Activated CD8-positive, alpha-beta memory T cell treated with anti-CD3 and anti-CD28 coated beads, Interleukin-2, amount 10 ng/mL, durations not matched to agents 7 days and 5 days (primary cell): ENCODE measurements at regions not wholly inside any gene's neighbourhood (a gene's known extent, or its start where the extent isn't known, plus 50 kb on each side); places are given as distances from the start of the nearest gene placed in this dataset.

Source experiments
- ATAC-seq: fragments of 150-1000 bp; cut with Tn5 transposase; one replicate; pipeline ENCODE4 v1.10.0; 2021; ENCODE audit warnings: moderate library complexity
- CTCF ChIA-PET: fragments of 350-600 bp; sonication (Branson Sonifier 250); formaldehyde crosslinking; loops from one replicate; lab custom pipeline; 2021; ENCODE audit warnings: antibody characterized with exemption; lab: Charles Lee
- DNase-seq: peaks from one replicate; pipeline ENCODE4 v3.0.0-alpha.2; 2020
- H3K27ac Mint-ChIP-seq: one replicate; pipeline ENCODE4 v1.8.0; 2021; ENCODE audit warnings: mild to moderate bottlenecking, mixed read lengths
- H3K27me3 Mint-ChIP-seq: one replicate; pipeline ENCODE4 v1.8.0; 2021; ENCODE audit warnings: mixed read lengths
- H3K36me3 Mint-ChIP-seq: one replicate; pipeline ENCODE4 v1.8.0; 2021; ENCODE audit warnings: mild to moderate bottlenecking, mixed read lengths
- H3K4me1 Mint-ChIP-seq: one replicate; pipeline ENCODE4 v1.8.0; 2021; ENCODE audit warnings: mixed read lengths
- H3K4me3 Mint-ChIP-seq: one replicate; pipeline ENCODE4 v1.8.0; 2021; ENCODE audit warnings: mild to moderate bottlenecking, moderate library complexity, mixed read lengths
- H3K9me3 Mint-ChIP-seq: one replicate; pipeline ENCODE4 v1.8.0; 2022; ENCODE audit warnings: low read depth, mixed read lengths

DNA sequence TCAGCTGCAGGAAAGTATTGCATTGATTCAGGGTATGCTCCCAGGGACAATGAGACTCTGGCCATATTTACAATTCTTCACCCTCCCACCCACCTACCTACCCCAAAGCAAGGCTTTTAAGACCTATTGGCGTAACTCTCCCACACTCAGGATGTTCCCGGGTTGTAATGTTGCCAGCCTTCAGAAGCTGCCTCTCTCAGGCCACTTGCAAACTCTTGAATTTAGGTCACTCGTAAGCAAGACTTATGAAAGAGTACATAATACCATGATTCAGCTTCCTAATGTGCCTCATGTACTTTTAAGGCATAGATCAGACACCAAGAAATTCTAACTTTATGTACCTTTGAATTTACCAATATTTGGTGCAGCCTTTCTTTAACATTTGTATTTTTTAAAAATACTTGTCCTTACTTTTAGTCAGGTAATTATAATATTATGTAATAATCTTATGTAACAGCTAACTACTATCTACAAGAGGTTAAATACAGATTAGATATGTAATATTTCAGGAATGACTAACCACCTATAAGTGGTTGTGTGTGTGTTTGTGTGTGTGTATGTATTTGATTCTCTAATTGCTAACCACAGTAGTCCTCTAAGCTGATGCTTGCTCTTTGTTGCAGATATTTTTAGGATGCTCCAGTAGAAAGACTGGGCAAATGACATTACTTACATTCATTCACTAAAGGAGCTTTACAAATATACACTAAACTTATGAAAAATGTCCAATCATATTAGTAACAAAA, 630.5 kb upstream of the MEF2C start:
- DNase-seq (no peak), ATAC-seq (no peak)
- no peak overlapping the region for H3K4me3 Mint-ChIP-seq
- no peaks in the 10 kb centered on the region for H3K36me3 Mint-ChIP-seq
- no peaks in the 10 kb centered on the region for H3K27me3 Mint-ChIP-seq
- H3K9me3 Mint-ChIP-seq, result no peaks in the 10 kb centered on the region
- CTCF ChIA-PET, result no interaction called here
- no peaks in the 10 kb centered on the region for H3K4me1 Mint-ChIP-seq
- no peak overlapping the region for H3K27ac Mint-ChIP-seq

DNA sequence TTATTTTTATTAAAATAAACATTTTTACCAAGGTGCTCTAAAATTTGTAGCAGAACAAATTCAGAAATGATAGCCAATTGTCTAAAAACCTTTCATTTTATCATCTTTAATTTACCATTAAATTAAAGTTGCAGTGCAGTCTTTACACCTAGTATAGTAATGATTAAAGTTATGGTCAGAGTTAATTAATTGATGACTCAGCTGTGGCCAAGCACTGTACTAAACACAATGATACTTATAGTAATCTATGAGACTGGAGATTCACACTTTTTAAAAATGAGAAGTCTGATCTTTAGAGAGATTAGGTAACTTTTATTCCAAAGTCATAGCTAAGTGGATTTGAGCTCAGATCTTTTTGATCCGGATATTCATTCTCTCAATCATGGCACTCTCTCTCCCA, 621.1 kb upstream of the MEF2C start:
- no peaks in the 10 kb centered on the region for H3K27me3 Mint-ChIP-seq
- H3K36me3 Mint-ChIP-seq, result no peaks in the 10 kb centered on the region
- no peak overlapping the region for H3K27ac Mint-ChIP-seq
- CTCF ChIA-PET, result no interaction called here
- no peaks in the 10 kb centered on the region for H3K4me1 Mint-ChIP-seq
- peaks cover 3% of the 10 kb centered on the region for H3K9me3 Mint-ChIP-seq
- ATAC-seq, result no peak
- no peak overlapping the region for H3K4me3 Mint-ChIP-seq
- DNase-seq, result no peak

DNA sequence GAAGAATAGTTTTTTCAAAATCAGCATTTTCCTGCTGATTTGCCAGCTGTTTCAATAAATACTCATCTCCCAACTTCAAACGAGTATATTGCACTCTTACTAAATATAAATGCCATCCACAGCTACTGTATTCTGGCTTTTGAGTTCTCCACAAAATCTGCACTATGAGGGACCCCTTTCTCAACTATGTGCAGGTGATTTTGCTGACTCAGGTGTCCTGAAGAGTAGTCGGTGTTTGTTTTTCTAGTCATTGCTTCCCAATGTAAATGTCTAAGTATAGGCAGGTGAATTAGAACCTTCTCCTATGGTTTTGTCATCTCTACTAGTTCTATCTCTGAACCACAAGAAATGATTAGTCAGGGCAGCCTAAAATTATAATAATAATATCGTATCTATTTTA, 616.8 kb upstream of the MEF2C start:
- Mint-ChIP-seq H3K4me3 (no peak overlapping the region), H3K27me3 (no peaks in the 10 kb centered on the region), H3K27ac (no peak overlapping the region), H3K36me3 (no peaks in the 10 kb centered on the region), H3K9me3 (peaks cover 5% of the 10 kb centered on the region), H3K4me1 (no peaks in the 10 kb centered on the region)
- CTCF ChIA-PET, result no interaction called here
- no peak for ATAC-seq
- DNase-seq, result no peak

DNA sequence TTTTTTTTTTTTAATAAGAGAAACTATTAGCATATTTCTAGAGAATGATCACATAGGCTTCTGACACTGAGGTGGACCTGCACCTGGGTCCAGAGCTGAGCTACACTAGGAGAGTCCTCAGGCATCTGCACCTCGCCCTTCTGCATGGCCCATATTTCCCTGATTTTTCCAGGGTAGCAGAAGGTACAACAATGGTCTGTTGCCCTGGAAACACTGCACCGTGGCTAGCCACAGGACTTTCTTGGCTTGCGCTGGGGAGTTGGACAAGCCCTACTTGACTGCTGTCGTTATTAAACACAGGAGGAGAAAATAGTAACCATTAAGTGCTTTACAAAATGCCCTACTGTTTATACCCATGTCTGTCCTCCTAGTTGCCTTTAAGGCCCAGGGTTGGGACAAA, 615.7 kb upstream of the MEF2C start:
- CTCF ChIA-PET, result no interaction called here
- no peak for ATAC-seq
- H3K9me3 Mint-ChIP-seq, result peaks cover 5% of the 10 kb centered on the region

DNA sequence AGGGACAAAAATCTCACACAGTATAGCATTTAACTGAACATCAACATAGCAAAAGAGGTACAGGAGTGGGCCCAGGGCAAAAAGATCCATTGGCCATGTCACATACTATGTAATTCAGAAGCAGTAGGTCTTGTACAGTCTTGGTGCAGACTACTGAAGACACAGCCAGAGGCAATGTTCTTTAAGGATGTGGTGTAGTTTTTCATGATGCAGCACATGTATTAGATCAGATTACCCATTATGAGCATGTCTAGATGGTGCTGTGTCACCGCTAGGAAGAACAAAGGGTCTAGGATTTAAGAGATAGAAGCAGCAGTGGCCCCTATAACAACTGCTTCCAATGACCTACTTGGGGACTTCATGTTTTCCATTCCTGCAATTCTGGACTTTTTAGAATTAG, 610.4 kb upstream of the MEF2C start:
- Mint-ChIP-seq H3K27ac (no peak overlapping the region), H3K4me1 (no peaks in the 10 kb centered on the region), H3K9me3 (peaks cover 5% of the 10 kb centered on the region), H3K4me3 (no peak overlapping the region), H3K27me3 (no peaks in the 10 kb centered on the region), H3K36me3 (no peaks in the 10 kb centered on the region)
- ATAC-seq (no peak), DNase-seq (no peak)
- CTCF ChIA-PET, result no interaction called here

More for the DNA sequence above, 615.7 kb upstream of the MEF2C start:
- H3K4me3 Mint-ChIP-seq, result no peak overlapping the region
- no peaks in the 10 kb centered on the region for H3K36me3 Mint-ChIP-seq
- no peak overlapping the region for H3K27ac Mint-ChIP-seq
- no peaks in the 10 kb centered on the region for H3K27me3 Mint-ChIP-seq
- no peaks in the 10 kb centered on the region for H3K4me1 Mint-ChIP-seq
- DNase-seq, result no peak

DNA sequence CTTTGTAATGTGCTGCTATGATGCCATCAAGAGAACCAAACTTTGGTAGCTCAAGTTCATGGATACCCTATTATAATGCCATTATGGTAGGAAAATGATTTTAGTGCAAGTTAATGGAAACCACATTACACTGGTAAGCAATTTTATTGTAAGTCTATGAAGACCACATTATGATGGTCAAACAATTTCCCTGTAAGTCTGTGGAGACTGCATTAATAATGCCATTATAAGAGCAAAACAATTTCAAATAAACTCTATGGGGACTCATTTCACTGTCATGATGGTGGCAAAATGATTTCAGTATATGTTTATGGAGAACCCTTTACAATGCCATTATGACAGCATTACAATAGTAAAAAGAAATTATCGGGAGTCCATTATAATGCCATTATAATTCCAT, 602.0 kb upstream of the MEF2C start:
- Mint-ChIP-seq H3K9me3 (no peaks in the 10 kb centered on the region), H3K4me1 (no peaks in the 10 kb centered on the region), H3K4me3 (no peak overlapping the region), H3K36me3 (no peaks in the 10 kb centered on the region), H3K27ac (no peak overlapping the region), H3K27me3 (no peaks in the 10 kb centered on the region)
- DNase-seq (no peak), ATAC-seq (no peak)
- CTCF ChIA-PET, result no interaction called here

DNA sequence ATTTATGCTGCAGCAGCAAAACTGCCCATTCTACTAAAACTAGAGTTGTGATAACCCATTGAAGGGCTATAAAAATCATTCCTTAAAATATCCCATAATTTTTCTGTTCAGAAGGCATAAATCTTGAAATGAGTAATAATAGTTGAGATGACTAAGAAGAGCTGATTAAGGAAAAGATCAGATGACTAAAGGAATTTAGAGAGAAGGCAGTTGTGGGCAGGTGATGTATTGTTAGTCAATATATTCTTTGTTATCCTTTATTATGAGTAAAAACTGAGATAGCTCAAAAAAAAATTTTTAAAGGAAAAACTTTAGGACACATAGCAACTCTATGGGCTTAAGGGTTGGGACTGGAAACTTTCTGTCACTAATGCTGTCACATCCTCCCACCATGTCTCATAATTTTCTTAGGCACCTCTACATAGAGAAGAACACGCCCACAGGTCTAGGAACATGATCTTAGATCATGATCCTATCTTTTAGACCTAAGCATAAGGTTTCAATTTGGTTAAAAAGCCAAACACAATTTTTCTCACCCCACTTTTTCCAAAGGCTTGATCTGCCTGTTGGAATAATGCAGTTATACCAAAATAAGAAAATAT, 597.5 kb upstream of the MEF2C start:
- H3K4me1 Mint-ChIP-seq, result no peaks in the 10 kb centered on the region
- CTCF ChIA-PET, result no interaction called here

DNA sequence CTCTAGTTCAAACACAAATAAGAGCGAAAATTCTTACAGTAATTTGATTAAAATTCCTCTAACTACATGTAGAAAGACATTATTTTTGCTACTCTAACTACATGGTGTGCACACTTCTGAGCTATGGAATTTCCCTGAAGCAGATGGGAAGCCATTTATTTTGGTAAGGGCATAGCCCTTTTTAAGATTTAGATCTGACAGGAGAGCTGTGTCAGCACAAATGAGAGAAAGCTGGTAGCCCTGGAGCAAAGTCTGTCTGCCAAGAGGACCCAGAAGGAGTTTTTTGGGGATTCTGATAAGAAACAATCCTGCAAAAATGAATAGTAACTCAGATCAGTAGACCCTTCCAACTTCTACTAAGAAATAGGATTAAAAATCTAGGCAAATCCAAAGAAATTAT, 595.9 kb upstream of the MEF2C start:
- H3K36me3 Mint-ChIP-seq, result no peaks in the 10 kb centered on the region
- H3K27ac Mint-ChIP-seq, result no peak overlapping the region
- DNase-seq, result no peak
- H3K4me1 Mint-ChIP-seq, result no peaks in the 10 kb centered on the region
- CTCF ChIA-PET, result no interaction called here
- no peak overlapping the region for H3K4me3 Mint-ChIP-seq
- H3K9me3 Mint-ChIP-seq, result peaks cover 6% of the 10 kb centered on the region
- no peak for ATAC-seq
- H3K27me3 Mint-ChIP-seq, result no peaks in the 10 kb centered on the region

More for the DNA sequence above, 597.5 kb upstream of the MEF2C start:
- Mint-ChIP-seq H3K4me3 (no peak overlapping the region), H3K36me3 (no peaks in the 10 kb centered on the region), H3K27me3 (no peaks in the 10 kb centered on the region), H3K27ac (no peak overlapping the region), H3K9me3 (peaks cover 3% of the 10 kb centered on the region)
- no peak for DNase-seq
- no peak for ATAC-seq

DNA sequence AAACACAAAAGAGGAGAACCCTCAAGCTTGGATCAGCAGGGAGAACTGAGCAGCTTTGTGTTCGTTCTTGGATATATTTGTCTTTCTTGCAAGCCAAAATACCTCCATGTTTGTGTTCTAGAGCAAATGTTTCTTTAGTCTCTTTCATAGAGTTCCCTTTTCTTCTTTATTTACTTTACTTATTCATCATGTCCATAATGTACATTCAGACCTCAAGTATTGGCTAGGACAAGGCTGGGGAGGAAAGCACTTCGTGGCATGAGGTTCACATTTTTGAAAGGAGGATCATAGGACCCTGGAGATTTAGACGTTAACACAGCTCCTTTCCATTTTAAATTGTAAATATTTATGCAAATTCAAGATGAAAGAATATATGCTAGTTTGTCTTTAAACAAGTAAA, 590.2 kb upstream of the MEF2C start:
- ATAC-seq, result no peak
- Mint-ChIP-seq H3K27ac (no peak overlapping the region), H3K27me3 (no peaks in the 10 kb centered on the region), H3K9me3 (peaks cover 6% of the 10 kb centered on the region), H3K36me3 (no peaks in the 10 kb centered on the region), H3K4me1 (no peaks in the 10 kb centered on the region), H3K4me3 (no peak overlapping the region)
- CTCF ChIA-PET, result no interaction called here
- no peak for DNase-seq

DNA sequence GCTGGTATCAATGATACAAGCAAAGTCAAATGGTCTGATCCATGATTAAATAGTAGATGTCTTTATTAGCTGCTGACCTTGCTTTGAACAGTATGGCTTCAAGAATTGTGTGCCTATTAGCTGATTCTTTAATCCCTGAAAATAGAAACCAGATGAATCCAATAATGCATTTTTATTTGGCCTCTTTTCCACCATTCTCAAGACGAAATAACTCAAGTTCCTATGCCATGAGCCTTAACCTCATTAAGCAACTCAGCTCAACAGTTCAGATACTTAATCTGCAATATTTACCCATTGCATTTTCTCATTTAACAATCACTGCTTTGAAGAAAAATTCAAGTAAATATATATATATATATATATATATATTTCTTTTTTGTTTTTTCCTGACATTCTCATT, 588.6 kb upstream of the MEF2C start:
- Mint-ChIP-seq H3K27me3 (no peaks in the 10 kb centered on the region), H3K9me3 (peaks cover 3% of the 10 kb centered on the region), H3K4me1 (no peaks in the 10 kb centered on the region), H3K27ac (no peak overlapping the region), H3K4me3 (no peak overlapping the region), H3K36me3 (no peaks in the 10 kb centered on the region)
- DNase-seq (no peak), ATAC-seq (no peak)
- CTCF ChIA-PET, result no interaction called here

DNA sequence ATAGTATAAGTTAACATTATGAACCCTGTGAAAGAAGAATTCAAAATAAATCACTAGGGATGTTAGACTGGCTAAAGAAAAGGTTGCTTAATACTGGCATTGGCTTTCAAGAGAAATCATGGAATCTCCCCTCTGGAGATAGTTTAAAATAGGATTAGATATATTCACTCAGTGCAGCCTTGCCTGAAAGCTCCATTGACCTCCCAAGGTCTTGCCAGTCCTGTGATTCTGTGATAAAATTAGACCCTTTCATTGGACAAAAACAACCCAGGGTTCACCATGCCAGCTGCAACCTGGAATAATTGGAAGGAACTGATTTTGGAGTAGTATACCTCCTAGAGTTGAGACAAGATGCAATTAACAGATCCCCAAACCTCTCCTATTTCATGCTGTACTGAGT, 588.1 kb upstream of the MEF2C start:
- Mint-ChIP-seq H3K36me3 (no peaks in the 10 kb centered on the region), H3K27me3 (no peaks in the 10 kb centered on the region), H3K27ac (no peak overlapping the region), H3K4me3 (no peak overlapping the region), H3K4me1 (no peaks in the 10 kb centered on the region), H3K9me3 (peaks cover 3% of the 10 kb centered on the region)
- CTCF ChIA-PET, result no interaction called here
- DNase-seq (no peak), ATAC-seq (no peak)

DNA sequence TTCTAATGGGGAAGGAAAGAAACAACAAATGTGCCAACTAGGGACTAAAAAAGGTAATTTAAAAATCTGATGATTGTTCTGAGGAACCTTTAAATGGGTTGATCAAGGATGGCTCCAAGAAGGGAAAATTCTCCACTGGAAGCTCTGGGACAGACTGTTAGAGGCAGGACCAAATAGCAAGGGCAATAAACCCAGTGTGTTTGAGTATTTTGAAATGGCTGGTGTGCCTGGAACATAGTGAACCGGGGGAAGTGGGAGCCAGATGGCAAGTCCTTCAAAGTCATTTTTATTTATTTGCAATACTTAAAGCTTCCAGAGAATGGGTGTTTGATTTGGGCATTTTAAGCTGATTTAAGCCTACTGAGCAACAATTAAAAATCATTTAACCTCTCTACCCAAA, 587.7 kb upstream of the MEF2C start:
- H3K9me3 Mint-ChIP-seq, result peaks cover 3% of the 10 kb centered on the region
- H3K27me3 Mint-ChIP-seq, result no peaks in the 10 kb centered on the region
- H3K4me1 Mint-ChIP-seq, result no peaks in the 10 kb centered on the region
- DNase-seq (no peak), ATAC-seq (no peak)
- CTCF ChIA-PET, result no interaction called here
- H3K36me3 Mint-ChIP-seq, result no peaks in the 10 kb centered on the region
- no peak overlapping the region for H3K27ac Mint-ChIP-seq
- H3K4me3 Mint-ChIP-seq, result no peak overlapping the region

DNA sequence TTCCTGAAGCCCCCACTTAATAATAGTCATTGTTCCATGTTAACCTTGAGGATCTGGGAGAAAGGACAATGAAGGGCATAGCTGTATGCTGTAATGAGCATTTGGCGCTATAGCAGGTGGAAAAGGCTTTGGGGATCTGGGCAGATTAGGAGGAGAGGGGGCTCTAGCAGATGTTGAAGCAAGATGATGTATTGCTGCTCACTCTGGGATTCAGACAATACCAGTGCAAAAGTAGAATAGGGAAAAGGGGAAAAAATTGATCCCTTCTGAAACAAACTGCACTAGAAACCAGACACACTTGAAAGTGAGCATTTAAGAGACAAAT, 575.3 kb upstream of the MEF2C start:
- DNase-seq, result no peak
- Mint-ChIP-seq H3K36me3 (no peaks in the 10 kb centered on the region), H3K27me3 (no peaks in the 10 kb centered on the region), H3K27ac (no peak overlapping the region), H3K4me3 (no peak overlapping the region), H3K9me3 (no peaks in the 10 kb centered on the region), H3K4me1 (no peaks in the 10 kb centered on the region)
- CTCF ChIA-PET, result no interaction called here
- no peak for ATAC-seq

DNA sequence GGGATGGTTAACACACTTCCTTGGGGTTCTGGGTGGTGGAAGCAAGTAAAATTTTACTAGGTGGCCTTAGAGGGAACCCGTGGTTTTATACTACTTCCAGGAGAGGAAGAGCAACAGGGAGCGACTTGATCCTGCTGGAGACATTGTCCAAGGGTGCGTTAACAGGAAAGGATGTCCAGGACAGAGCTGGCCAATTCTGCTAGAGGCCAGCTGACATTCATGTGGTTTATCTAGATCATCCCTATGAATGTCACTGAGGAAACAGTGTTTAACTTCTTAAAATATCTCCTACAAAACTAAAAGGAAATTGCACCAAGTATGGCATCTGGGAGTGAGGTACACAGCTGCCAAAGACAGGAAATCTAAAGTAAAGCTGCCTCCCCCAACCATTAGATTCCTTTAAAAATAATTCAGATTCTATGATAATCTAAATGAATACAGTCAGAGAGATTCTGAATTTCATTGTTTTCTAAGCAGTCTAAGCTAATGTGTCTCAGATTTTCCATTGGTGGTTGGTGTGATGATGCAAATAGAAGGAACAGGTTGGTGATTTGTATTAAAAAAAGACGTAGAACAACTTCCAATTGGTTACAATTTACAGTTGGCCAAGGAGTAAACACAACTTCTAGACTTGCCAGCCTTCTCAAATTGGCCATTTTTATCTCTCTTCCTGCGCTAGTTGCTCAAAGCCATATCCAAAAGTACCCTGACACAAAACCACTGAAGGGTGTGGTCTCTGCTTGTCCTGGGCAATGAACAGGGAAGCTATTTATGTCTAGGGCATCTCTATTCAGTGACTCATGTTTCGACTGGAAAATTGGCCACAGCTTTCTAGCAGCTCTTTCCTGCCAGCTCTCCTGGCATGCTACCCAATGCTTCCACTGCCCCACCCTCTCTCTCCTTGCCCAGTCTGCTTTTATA, 574.7 kb upstream of the MEF2C start:
- ATAC-seq, result no peak

More for the DNA sequence above, 574.7 kb upstream of the MEF2C start:
- Mint-ChIP-seq H3K36me3 (no peaks in the 10 kb centered on the region), H3K27me3 (no peaks in the 10 kb centered on the region), H3K27ac (no peak overlapping the region), H3K4me1 (no peaks in the 10 kb centered on the region), H3K9me3 (no peaks in the 10 kb centered on the region), H3K4me3 (no peak overlapping the region)
- CTCF ChIA-PET, result no interaction called here
- no peak for DNase-seq
